ENCODE measurements at regions not wholly inside any gene's neighbourhood (a gene's known extent, or its start where the extent isn't known, plus 50 kb on each side); places are given as distances from the start of the nearest gene placed in this dataset.

- no peak overlapping the region for H3K4me3 ChIP-seq (ENCODE audit: low read length)
- H3K4me1 ChIP-seq (ENCODE audit: control insufficient read depth, insufficient read depth, low read length): no peaks in the 10 kb centered on the region
- no peak overlapping the region for H3K9ac ChIP-seq (ENCODE audit: low read depth, low read length)
- H3K27me3 ChIP-seq (ENCODE audit: control insufficient read depth, insufficient read depth, low read length): peaks cover 3% of the 10 kb centered on the region
- H3K36me3 ChIP-seq (ENCODE audit: insufficient read depth, low read length): no peaks in the 10 kb centered on the region
- H3K4me2 ChIP-seq (ENCODE audit: low read length): no peak overlapping the region
- no peaks in the 10 kb centered on the region for H3K9me3 ChIP-seq (replicated peaks; ENCODE audit: low read length)
Observed at GRCh38 chr6:40713002-40713719, 126.0 kb upstream of the LRFN2 start.

GRCh38 chr6:40710626-40711330 lies 123.6 kb upstream of the LRFN2 start:
- Histone ChIP-seq H3K27me3 (ENCODE audit: control insufficient read depth, insufficient read depth, low read length) (peaks cover 3% of the 10 kb centered on the region), H3K4me3 (ENCODE audit: low read length) (no peak overlapping the region), H3K36me3 (ENCODE audit: insufficient read depth, low read length) (no peaks in the 10 kb centered on the region), H3K9me3 (replicated peaks; ENCODE audit: low read length) (no peaks in the 10 kb centered on the region), H3K9ac (ENCODE audit: low read depth, low read length) (no peak overlapping the region), H3K4me1 (ENCODE audit: control insufficient read depth, insufficient read depth, low read length) (no peaks in the 10 kb centered on the region), H3K4me2 (ENCODE audit: low read length) (no peak overlapping the region)

- Histone ChIP-seq H3K4me2 (ENCODE audit: low read length) (no peak overlapping the region), H3K4me1 (ENCODE audit: control insufficient read depth, insufficient read depth, low read length) (no peaks in the 10 kb centered on the region), H3K36me3 (ENCODE audit: insufficient read depth, low read length) (no peaks in the 10 kb centered on the region), H3K27me3 (ENCODE audit: control insufficient read depth, insufficient read depth, low read length) (peaks cover 3% of the 10 kb centered on the region), H3K4me3 (ENCODE audit: low read length) (no peak overlapping the region), H3K9me3 (replicated peaks; ENCODE audit: low read length) (no peaks in the 10 kb centered on the region), H3K9ac (ENCODE audit: low read depth, low read length) (no peak overlapping the region)
Observed at GRCh38 chr6:40708049-40708448, 120.9 kb upstream of the LRFN2 start.

- Histone ChIP-seq H3K9me3 (replicated peaks; ENCODE audit: low read length) (no peaks in the 10 kb centered on the region), H3K27me3 (ENCODE audit: control insufficient read depth, insufficient read depth, low read length) (no peaks in the 10 kb centered on the region), H3K4me3 (ENCODE audit: low read length) (no peak overlapping the region), H3K4me1 (ENCODE audit: control insufficient read depth, insufficient read depth, low read length) (no peaks in the 10 kb centered on the region), H3K36me3 (ENCODE audit: insufficient read depth, low read length) (no peaks in the 10 kb centered on the region), H3K4me2 (ENCODE audit: low read length) (no peak overlapping the region), H3K9ac (ENCODE audit: low read depth, low read length) (no peak overlapping the region)
Observed at GRCh38 chr6:40706178-40706577, 119.0 kb upstream of the LRFN2 start.

GRCh38 chr6:40705354-40705753 lies 118.2 kb upstream of the LRFN2 start:
- Histone ChIP-seq H3K4me2 (ENCODE audit: low read length) (no peak overlapping the region), H3K4me1 (ENCODE audit: control insufficient read depth, insufficient read depth, low read length) (no peaks in the 10 kb centered on the region), H3K9me3 (replicated peaks; ENCODE audit: low read length) (no peaks in the 10 kb centered on the region), H3K9ac (ENCODE audit: low read depth, low read length) (no peak overlapping the region), H3K36me3 (ENCODE audit: insufficient read depth, low read length) (no peaks in the 10 kb centered on the region), H3K4me3 (ENCODE audit: low read length) (no peak overlapping the region), H3K27me3 (ENCODE audit: control insufficient read depth, insufficient read depth, low read length) (no peaks in the 10 kb centered on the region)

GRCh38 chr6:40701352-40702007 lies 114.3 kb upstream of the LRFN2 start:
- Histone ChIP-seq H3K4me3 (ENCODE audit: low read length) (no peak overlapping the region), H3K4me1 (ENCODE audit: control insufficient read depth, insufficient read depth, low read length) (no peaks in the 10 kb centered on the region), H3K27me3 (ENCODE audit: control insufficient read depth, insufficient read depth, low read length) (no peaks in the 10 kb centered on the region), H3K9ac (ENCODE audit: low read depth, low read length) (no peak overlapping the region), H3K4me2 (ENCODE audit: low read length) (no peak overlapping the region), H3K36me3 (ENCODE audit: insufficient read depth, low read length) (no peaks in the 10 kb centered on the region), H3K9me3 (replicated peaks; ENCODE audit: low read length) (no peaks in the 10 kb centered on the region)

GRCh38 chr6:40700006-40700580 lies 112.9 kb upstream of the LRFN2 start:
- Histone ChIP-seq H3K9me3 (replicated peaks; ENCODE audit: low read length) (no peaks in the 10 kb centered on the region), H3K27me3 (ENCODE audit: control insufficient read depth, insufficient read depth, low read length) (no peaks in the 10 kb centered on the region), H3K36me3 (ENCODE audit: insufficient read depth, low read length) (no peaks in the 10 kb centered on the region), H3K4me1 (ENCODE audit: control insufficient read depth, insufficient read depth, low read length) (no peaks in the 10 kb centered on the region), H3K9ac (ENCODE audit: low read depth, low read length) (no peak overlapping the region), H3K4me3 (ENCODE audit: low read length) (no peak overlapping the region), H3K4me2 (ENCODE audit: low read length) (no peak overlapping the region)

GRCh38 chr6:40695750-40696415 lies 108.7 kb upstream of the LRFN2 start:
- Histone ChIP-seq H3K36me3 (ENCODE audit: insufficient read depth, low read length) (no peaks in the 10 kb centered on the region), H3K4me2 (ENCODE audit: low read length) (no peak overlapping the region), H3K4me3 (ENCODE audit: low read length) (no peak overlapping the region), H3K9ac (ENCODE audit: low read depth, low read length) (no peak overlapping the region), H3K4me1 (ENCODE audit: control insufficient read depth, insufficient read depth, low read length) (no peaks in the 10 kb centered on the region), H3K9me3 (replicated peaks; ENCODE audit: low read length) (no peaks in the 10 kb centered on the region), H3K27me3 (ENCODE audit: control insufficient read depth, insufficient read depth, low read length) (no peaks in the 10 kb centered on the region)

- Histone ChIP-seq H3K4me1 (ENCODE audit: control insufficient read depth, insufficient read depth, low read length) (no peaks in the 10 kb centered on the region), H3K4me3 (ENCODE audit: low read length) (no peak overlapping the region), H3K9ac (ENCODE audit: low read depth, low read length) (no peak overlapping the region), H3K27me3 (ENCODE audit: control insufficient read depth, insufficient read depth, low read length) (no peaks in the 10 kb centered on the region), H3K9me3 (replicated peaks; ENCODE audit: low read length) (no peaks in the 10 kb centered on the region), H3K4me2 (ENCODE audit: low read length) (no peak overlapping the region), H3K36me3 (ENCODE audit: insufficient read depth, low read length) (no peaks in the 10 kb centered on the region)
Observed at GRCh38 chr6:40695114-40695513, 108.0 kb upstream of the LRFN2 start.

GRCh38 chr6:40693768-40694167 lies 106.6 kb upstream of the LRFN2 start:
- no peaks in the 10 kb centered on the region for H3K36me3 ChIP-seq (ENCODE audit: insufficient read depth, low read length)
- no peak overlapping the region for H3K4me3 ChIP-seq (ENCODE audit: low read length)
- H3K27me3 ChIP-seq (ENCODE audit: control insufficient read depth, insufficient read depth, low read length): no peaks in the 10 kb centered on the region
- no peak overlapping the region for H3K4me2 ChIP-seq (ENCODE audit: low read length)
- H3K9ac ChIP-seq (ENCODE audit: low read depth, low read length): no peak overlapping the region
- H3K4me1 ChIP-seq (ENCODE audit: control insufficient read depth, insufficient read depth, low read length): no peaks in the 10 kb centered on the region
- no peaks in the 10 kb centered on the region for H3K9me3 ChIP-seq (replicated peaks; ENCODE audit: low read length)

- Histone ChIP-seq H3K4me1 (ENCODE audit: control insufficient read depth, insufficient read depth, low read length) (no peaks in the 10 kb centered on the region), H3K36me3 (ENCODE audit: insufficient read depth, low read length) (no peaks in the 10 kb centered on the region), H3K9ac (ENCODE audit: low read depth, low read length) (no peak overlapping the region), H3K27me3 (ENCODE audit: control insufficient read depth, insufficient read depth, low read length) (no peaks in the 10 kb centered on the region), H3K9me3 (replicated peaks; ENCODE audit: low read length) (no peaks in the 10 kb centered on the region), H3K4me3 (ENCODE audit: low read length) (no peak overlapping the region), H3K4me2 (ENCODE audit: low read length) (no peak overlapping the region)
Observed at GRCh38 chr6:40692337-40692736, 105.2 kb upstream of the LRFN2 start.
